Gastroesophageal sphincter (tissue), 4 donors: ENCODE measurements at regions not wholly inside any gene's neighbourhood (a gene's known extent, or its start where the extent isn't known, plus 50 kb on each side); places are given as distances from the start of the nearest gene placed in this dataset.
"Not testable (repeated sequence)": the region's sequence is repeated elsewhere in the genome, so short reads cannot be mapped to it uniquely, and the experiment has no call there.

ENCODE experiments used
- ATAC-seq: fragments of 150-250 bp; one replicate; pipeline ENCODE4 v1.9.1; 2016; ENCODE audit warnings: mild to moderate bottlenecking, moderate library complexity
- H3K27ac ChIP-seq, 4 donors: fragments of 200-600 bp; sonication (generic) in 3 of 4; 1 replicate in 3 of 4; 2 replicates in 1 of 4; pipeline ENCODE4 v1.5.1; 2016 to 2019
- H3K27me3 ChIP-seq: fragments of 200-600 bp; sonication (generic); one replicate; pipeline ENCODE4 v1.5.1; 2019
- H3K36me3 ChIP-seq, 2 donors: fragments of 200-600 bp; sonication (generic); one replicate each; pipeline ENCODE4 v1.5.1; 2019; ENCODE audit warnings: control low read depth in 1 of 2
- H3K4me1 ChIP-seq, 3 donors: fragments of 200-600 bp; sonication (generic); 1 replicate in 2 of 3; 2 replicates in 1 of 3; pipeline ENCODE4 v1.5.1; 2016 to 2019; ENCODE audit warnings: control low read depth in 2 of 3
- H3K4me3 ChIP-seq, 2 donors: fragments of 200-600 bp; sonication (generic); one replicate each; pipeline ENCODE4 v1.5.1; 2019; ENCODE audit warnings: mild to moderate bottlenecking in 1 of 2, moderate library complexity in 1 of 2
- H3K9me3 ChIP-seq, 3 donors: fragments of 200-600 bp; sonication (generic); one replicate each; pipeline ENCODE4 v1.5.1; 2017 to 2019; ENCODE audit warnings: control low read depth in 2 of 3
- CTCF ChIP-seq, 4 experiments: fragments of 200-600 bp in 2 of 4; fragments of 450-650 bp in 2 of 4; sonication (generic) in 1 of 4; IDR thresholded peaks; one replicate each; pipeline ENCODE4 v1.5.1; 2017 to 2019; ENCODE audit warnings: antibody characterized with exemption in 4 of 4, mild to moderate bottlenecking in 2 of 4, moderate library complexity in 2 of 4
- EP300 ChIP-seq: sonication (generic); formaldehyde crosslinking; IDR thresholded peaks from one replicate; pipeline ENCODE4 v1.6.1; 2017; ENCODE audit warnings: antibody characterized with exemption, mild to moderate bottlenecking
- POLR2A ChIP-seq, 2 donors: fragments of 450-650 bp; IDR thresholded peaks; one replicate each; pipeline ENCODE4 v1.6.1; 2017; ENCODE audit warnings: antibody characterized with exemption in 2 of 2, mild to moderate bottlenecking in 2 of 2, moderate library complexity in 1 of 2
- POLR2AphosphoS5 ChIP-seq: sonication (generic); formaldehyde crosslinking; IDR thresholded peaks from one replicate; pipeline ENCODE4 v1.6.1; 2017; ENCODE audit warnings: antibody characterized with exemption
- WGBS, 2 donors: methylation state at CpG; one replicate each; pipeline ENCODE4 v1.1.5; 2018; ENCODE audit warnings: low coverage in 1 of 2; 5-methylcytosine and 5-hydroxymethylcytosine counted together
- small RNA-seq, 4 donors: library from RNA; depleted of rRNA; stranded (forward); fragments of <200 nt; gene quantifications; one replicate each; pipeline ENCODE3, GENCODE V24; 2016

- Histone ChIP-seq H3K36me3 (peaks cover 0 to 7% of the 10 kb centered on the region in 2 donors), H3K27me3 (peaks cover 11% of the 10 kb centered on the region), H3K4me1 (no peaks in the 10 kb centered on the region), H3K27ac (no peak overlapping the region), H3K4me3 (no peak overlapping the region), H3K9me3 (no peaks in the 10 kb centered on the region)
- no peak for ATAC-seq
- 84 to 94% methylated on average over 3 to 6 of the region's 7 CpGs for WGBS, 2 donors
- no peak for TF ChIP-seq POLR2A (IDR thresholded peaks at IDR 0.05)
- TF ChIP-seq EP300, result no peak
- TF ChIP-seq POLR2AphosphoS5, result no peak
- no peak for TF ChIP-seq CTCF (IDR thresholded peaks at IDR 0.05)
These were observed 60.7 kb upstream of the DHRSX start for GRCh38 chrX:2561456-2561855.

- 44 to 55% methylated on average over 2 to 3 of the region's 3 CpGs for WGBS, 2 donors
- H3K4me3 ChIP-seq, result no peak overlapping the region
- H3K9me3 ChIP-seq, result peaks cover 0 to 7% (median 0%) of the 10 kb centered on the region in 3 donors
- no peak overlapping the region for H3K27ac ChIP-seq
- H3K36me3 ChIP-seq, result no peaks in the 10 kb centered on the region
- peaks cover 16% of the 10 kb centered on the region for H3K27me3 ChIP-seq
- no peak for ATAC-seq
- no peaks in the 10 kb centered on the region for H3K4me1 ChIP-seq
- TF ChIP-seq CTCF (IDR thresholded peaks at IDR 0.05) (no peak), EP300 (no peak), POLR2A (IDR thresholded peaks at IDR 0.05) (no peak), POLR2AphosphoS5 (no peak)
These were observed 58.3 kb upstream of the DHRSX start for GRCh38 chrX:2559124-2559523.

GRCh38 chrX:2554891-2555290 lies 54.1 kb upstream of the DHRSX start:
- WGBS, 2 donors, result 89 to 90% methylated on average over 1 of the region's 1 CpG

GRCh38 chrX:2554066-2554465 lies 53.3 kb upstream of the DHRSX start:
- 72% methylated on average over 6 of the region's 6 CpGs for WGBS, 2 donors
- H3K36me3 ChIP-seq, result not testable (repeated sequence)

More at GRCh38 chrX:2554891-2555290, 54.1 kb upstream of the DHRSX start:
- Histone ChIP-seq H3K9me3 (peaks cover 0 to 7% (median 0%) of the 10 kb centered on the region in 3 donors), H3K36me3 (no peaks in the 10 kb centered on the region), H3K4me3 (no peak overlapping the region), H3K27ac (no peak overlapping the region), H3K4me1 (no peaks in the 10 kb centered on the region), H3K27me3 (peaks cover 32% of the 10 kb centered on the region)
- no peak for TF ChIP-seq POLR2A (IDR thresholded peaks at IDR 0.05)
- no peak for TF ChIP-seq EP300
- ATAC-seq, result no peak

GRCh38 chrX:2552621-2553201 lies 51.9 kb upstream of the DHRSX start:
- H3K36me3 ChIP-seq, result no peaks in the 10 kb centered on the region
- no peak overlapping the region for H3K27ac ChIP-seq
- peaks cover 36% of the 10 kb centered on the region for H3K27me3 ChIP-seq
- H3K9me3 ChIP-seq, result peaks cover 0 to 7% (median 0%) of the 10 kb centered on the region in 3 donors
- no peak for ATAC-seq
- no peak overlapping the region for H3K4me3 ChIP-seq
- H3K4me1 ChIP-seq, result no peaks in the 10 kb centered on the region
- TF ChIP-seq POLR2A (IDR thresholded peaks at IDR 0.05), result no peak
- no peak for TF ChIP-seq CTCF (IDR thresholded peaks at IDR 0.05)
- no peak for TF ChIP-seq EP300
- no peak for TF ChIP-seq POLR2AphosphoS5
- 38 to 70% methylated on average over 7 of the region's 7 CpGs for WGBS, 2 donors

More at GRCh38 chrX:2554066-2554465, 53.3 kb upstream of the DHRSX start:
- not testable (repeated sequence) for H3K9me3 ChIP-seq, H3K4me1 ChIP-seq, ATAC-seq, H3K27ac ChIP-seq, H3K4me3 ChIP-seq
- H3K27me3 ChIP-seq, result peaks cover 38% of the 10 kb centered on the region

- no peaks in the 10 kb centered on the region for H3K36me3 ChIP-seq
- peaks cover 26% of the 10 kb centered on the region for H3K27me3 ChIP-seq
- no peak for TF ChIP-seq EP300
- no peak for TF ChIP-seq POLR2AphosphoS5
- no peaks in the 10 kb centered on the region for H3K4me1 ChIP-seq
- ATAC-seq, result no peak
- H3K27ac ChIP-seq, result no peak overlapping the region
- peaks cover 0 to 13% (median 0%) of the 10 kb centered on the region in 3 donors for H3K9me3 ChIP-seq
- no peak overlapping the region for H3K4me3 ChIP-seq
- 30 to 39% methylated on average over 8 of the region's 9 CpGs for WGBS, 2 donors
These were observed 49.7 kb upstream of the DHRSX start for GRCh38 chrX:2550328-2551020.

Small RNA genes in the stretch of these regions (small RNA-seq; reads per million reads assigned to genes)
- gene MIR6089, result 0 reads per million in 4 donors
